GM20000 (cell line): ENCODE measurements at regions not wholly inside any gene's neighbourhood (a gene's known extent, or its start where the extent isn't known, plus 50 kb on each side); places are given as distances from the start of the nearest gene placed in this dataset.

ENCODE experiments used
- DNase-seq: peaks from one replicate; pipeline ENCODE4 v3.0.0; 2012; ENCODE audit warnings: low spot score
- CTCF ChIP-seq: IDR thresholded peaks from 2 replicates; pipeline ENCODE4 v1.5.1; 2012; ENCODE audit warnings: mild to moderate bottlenecking, control low read depth; ENCODE audit errors: extremely low read depth, missing control alignments

- no peak for TF ChIP-seq CTCF
- no peak for DNase-seq
Observed at GRCh38 chr2:7697052-7697451, 779.8 kb downstream of the RNF144A start.

GRCh38 chr2:7701791-7702190 lies 784.6 kb downstream of the RNF144A start:
- DNase-seq = no peak
- no peak for TF ChIP-seq CTCF

- TF ChIP-seq CTCF = no peak
- no peak for DNase-seq
Observed at GRCh38 chr2:7703048-7703447, 785.8 kb downstream of the RNF144A start.

- DNase-seq = no peak
Observed at GRCh38 chr2:7703543-7704144, 786.4 kb downstream of the RNF144A start.

GRCh38 chr2:7704296-7704865 lies 787.2 kb downstream of the RNF144A start:
- DNase-seq = no peak
- TF ChIP-seq CTCF = no peak

More at GRCh38 chr2:7703543-7704144, 786.4 kb downstream of the RNF144A start:
- no peak for TF ChIP-seq CTCF

GRCh38 chr2:7706791-7707190 lies 789.6 kb downstream of the RNF144A start:
- no peak for DNase-seq
- no peak for TF ChIP-seq CTCF

- DNase-seq = no peak
- TF ChIP-seq CTCF = no peak
Observed at GRCh38 chr2:7707723-7708122, 790.5 kb downstream of the RNF144A start.
